Right cardiac atrium (tissue), 5 donors: ENCODE measurements at regions not wholly inside any gene's neighbourhood (a gene's known extent, or its start where the extent isn't known, plus 50 kb on each side); places are given as distances from the start of the nearest gene placed in this dataset.
"Not testable (repeated sequence)": the region's sequence is repeated elsewhere in the genome, so short reads cannot be mapped to it uniquely, and the experiment has no call there.

Experiments
- ATAC-seq, 2 donors: fragments of 200-7000 bp; cut with Tn5 transposase; one replicate each; pipeline versions ENCODE4 v1.8.0 to v1.9.1; 2020; ENCODE audit warnings: moderate library complexity in 2 of 2, mild to moderate bottlenecking in 1 of 2
- DNase-seq, 3 donors: peaks; one replicate each; pipeline ENCODE4 v3.0.0-alpha.2; 2020
- H3K27ac ChIP-seq: one replicate; pipeline ENCODE4 v1.5.1; 2013; ENCODE audit warnings: mild to moderate bottlenecking, low read length, control low read depth, moderate library complexity
- H3K27me3 ChIP-seq: one replicate; pipeline ENCODE4 v1.6.1; 2013; ENCODE audit not compliant: control insufficient read depth, insufficient read depth
- H3K4me1 ChIP-seq: one replicate; pipeline ENCODE4 v1.6.1; 2013; ENCODE audit warnings: low read length; ENCODE audit not compliant: control insufficient read depth, insufficient read depth
- H3K4me3 ChIP-seq: one replicate; pipeline ENCODE4 v1.5.1; 2013; ENCODE audit warnings: low read length, control low read depth
- H3K9me3 ChIP-seq: one replicate; pipeline ENCODE4 v1.6.1; 2013; ENCODE audit warnings: low read length; ENCODE audit not compliant: control insufficient read depth
- WGBS: extraction: QIAGEN DNeasy Blood & Tissue Kit; methylation state at CpG from one replicate; pipeline ENCODE4 v1.1.7; 2013; 5-methylcytosine and 5-hydroxymethylcytosine counted together
- intact Hi-C, 4 donors: fragments of 100-400 bp; cut with DNase I; formaldehyde crosslinking; loops; one replicate each; pipeline versions ENCODE4 v1.11.0 to v1.14.0; 2022 to 2023
- donor health status: healthy with polysubstance abuse.
- donor health status: DM: no; HTN: yes; CAD: no.
- donor health status: DM: no; HTN: no; CAD: no.
- donor health status: DM: no; HTN: yes; CAD: no; lungs with severe emphysema.
- donor health status: DM: yes; HTN: yes; CAD: no.

DNA sequence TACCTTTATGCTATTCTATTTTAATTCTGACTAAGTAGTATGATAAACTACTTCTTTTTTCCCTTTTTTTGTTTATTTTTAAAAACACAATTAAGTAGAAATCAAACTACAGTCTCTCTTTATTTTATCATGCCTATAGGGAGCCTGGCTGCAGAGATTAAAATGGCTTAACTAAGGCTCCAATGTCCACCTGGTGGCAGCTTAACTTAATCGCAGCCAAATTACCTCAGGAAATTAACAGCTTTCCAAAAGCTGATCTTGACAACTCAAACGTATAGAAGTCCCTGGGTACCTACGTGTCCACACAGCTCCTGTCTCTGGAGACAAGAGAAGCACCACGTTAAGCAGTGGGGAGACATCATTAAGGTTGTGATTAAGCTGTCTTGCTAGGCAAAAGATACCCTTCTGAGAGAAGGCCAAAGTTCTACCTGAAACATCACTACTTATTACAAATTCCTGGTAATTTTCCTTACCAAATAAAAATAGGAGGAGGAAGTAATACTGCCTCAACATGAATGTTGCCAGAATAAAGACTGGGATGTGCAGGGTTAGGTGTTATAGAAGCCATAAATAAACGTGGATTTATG, 63.2 kb upstream of the SNX19 start:
- ATAC-seq (no peak), DNase-seq (no peak)
- no peaks in the 10 kb centered on the region for H3K9me3 ChIP-seq
- no peaks in the 10 kb centered on the region for H3K27me3 ChIP-seq
- WGBS, result 12% methylated on average over 5 of the region's 5 CpGs
- no peak overlapping the region for H3K27ac ChIP-seq
- intact Hi-C loops, result no loop called here
- no peak overlapping the region for H3K4me3 ChIP-seq
- no peaks in the 10 kb centered on the region for H3K4me1 ChIP-seq

DNA sequence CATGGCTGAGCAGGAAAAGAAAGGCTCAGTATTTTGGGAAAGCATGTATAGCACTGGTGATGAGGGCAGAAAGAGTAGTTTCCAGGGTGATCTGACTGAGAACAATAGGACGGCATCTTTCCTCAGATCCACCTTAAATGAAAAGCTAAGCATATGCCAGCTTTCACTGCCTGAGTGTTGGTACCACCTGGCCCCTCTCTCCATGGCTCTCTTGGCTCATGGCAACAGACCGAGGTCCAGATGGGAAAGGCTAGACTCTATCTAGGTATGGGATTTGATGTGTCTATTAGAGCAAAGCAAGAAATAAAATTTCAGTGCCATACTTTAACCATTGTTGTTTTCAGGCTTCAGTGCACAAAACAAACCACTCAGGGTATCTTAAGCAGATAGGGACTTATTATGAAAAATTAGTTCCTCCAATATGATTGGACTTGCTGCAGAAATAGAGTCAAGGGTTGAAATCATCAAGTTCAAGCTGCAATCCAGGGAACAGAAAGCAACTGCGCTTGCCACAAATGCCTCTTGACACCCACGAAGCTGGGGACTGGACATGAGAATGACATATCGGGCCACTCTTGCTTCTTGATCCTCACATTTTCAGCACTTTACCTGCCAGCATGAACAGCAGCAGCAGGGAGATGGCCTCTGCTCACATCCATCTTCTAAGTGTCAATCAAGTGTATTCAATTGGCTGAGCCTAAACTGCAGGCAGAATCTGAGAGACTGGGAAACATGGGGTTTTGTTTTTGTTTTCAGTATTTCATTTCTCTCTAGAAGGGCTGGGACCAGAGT, 64.0 kb upstream of the SNX19 start:
- no peak overlapping the region for H3K4me3 ChIP-seq
- no peaks in the 10 kb centered on the region for H3K4me1 ChIP-seq
- WGBS, result 69% methylated on average over 5 of the region's 5 CpGs

DNA sequence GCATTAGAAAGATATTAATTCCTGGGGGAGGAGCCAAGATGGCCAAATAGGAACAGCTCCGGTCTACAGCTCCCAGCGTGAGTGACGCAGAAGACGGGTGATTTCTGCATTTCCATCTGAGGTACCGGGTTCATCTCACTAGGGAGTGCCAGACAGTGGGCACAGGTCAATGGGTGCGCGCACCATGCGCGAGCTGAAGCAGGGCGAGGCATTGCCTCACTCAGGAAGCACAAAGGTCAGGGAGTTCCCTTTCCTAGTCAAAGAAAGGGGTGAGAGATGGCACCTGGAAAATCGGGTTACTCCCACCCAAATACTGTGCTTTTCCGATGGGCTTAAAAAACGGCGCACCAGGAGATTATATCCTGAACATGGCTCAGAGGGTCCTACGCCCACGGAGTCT, 68.0 kb upstream of the SNX19 start:
- H3K9me3 ChIP-seq, ATAC-seq, H3K27me3 ChIP-seq, DNase-seq, H3K27ac ChIP-seq, H3K4me3 ChIP-seq, intact Hi-C loops, H3K4me1 ChIP-seq: not testable (repeated sequence)
- WGBS, result 95% methylated on average over 16 of the region's 16 CpGs

More for the DNA sequence above, 64.0 kb upstream of the SNX19 start:
- DNase-seq (no peak), ATAC-seq (no peak)
- H3K9me3 ChIP-seq, result no peaks in the 10 kb centered on the region
- intact Hi-C loops, result no loop called here
- no peak overlapping the region for H3K27ac ChIP-seq
- H3K27me3 ChIP-seq, result no peaks in the 10 kb centered on the region

DNA sequence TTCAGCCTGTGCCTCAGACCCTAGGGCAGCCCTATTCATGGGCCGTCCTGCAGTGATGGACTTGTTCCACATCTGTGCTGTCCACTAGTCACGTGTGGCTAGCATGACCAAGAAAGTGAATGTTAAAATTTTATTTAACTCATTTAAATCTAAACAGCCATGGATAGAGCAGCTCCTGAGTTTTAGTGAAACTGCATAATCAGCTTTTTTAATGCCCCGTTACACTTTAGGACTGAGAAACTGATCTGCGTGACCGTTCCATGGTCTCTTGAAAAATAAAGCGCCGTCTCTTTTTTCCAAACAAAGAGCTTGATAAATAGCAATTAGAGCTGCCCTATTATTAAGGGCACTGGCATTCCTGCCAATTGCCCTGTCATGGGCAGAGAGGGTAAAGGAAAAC, 76.5 kb upstream of the SNX19 start:
- Histone ChIP-seq H3K27me3 (no peaks in the 10 kb centered on the region), H3K4me1 (no peaks in the 10 kb centered on the region), H3K4me3 (no peak overlapping the region), H3K9me3 (no peaks in the 10 kb centered on the region), H3K27ac (no peak overlapping the region)
- DNase-seq (no peak), ATAC-seq (no peak)
- 85% methylated on average over 7 of the region's 7 CpGs for WGBS
- intact Hi-C loops, result no loop called here

DNA sequence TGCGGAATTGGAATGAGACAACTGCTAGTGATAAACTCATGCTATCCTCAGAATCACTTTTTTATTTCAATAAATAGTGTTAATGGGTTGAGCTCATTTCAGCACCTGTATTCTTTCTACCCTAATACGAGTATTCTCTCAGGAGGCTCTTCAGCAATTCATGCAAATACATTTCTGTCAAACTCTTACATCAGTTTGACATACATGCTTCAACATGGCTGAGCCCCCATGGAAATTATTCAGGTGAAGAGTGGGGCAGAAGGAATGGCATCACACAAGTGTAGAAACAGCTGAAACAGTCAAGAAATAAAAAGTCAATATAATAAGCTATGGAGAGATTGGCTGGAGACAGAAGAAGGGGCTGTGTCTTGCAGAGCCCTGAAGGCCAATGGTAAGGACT, 77.8 kb upstream of the SNX19 start:
- intact Hi-C loops, result no loop called here
- 79% methylated on average over 2 of the region's 2 CpGs for WGBS
- Histone ChIP-seq H3K9me3 (no peaks in the 10 kb centered on the region), H3K4me1 (no peaks in the 10 kb centered on the region), H3K27me3 (no peaks in the 10 kb centered on the region), H3K27ac (no peak overlapping the region), H3K4me3 (no peak overlapping the region)
- no peak for ATAC-seq
- no peak for DNase-seq

DNA sequence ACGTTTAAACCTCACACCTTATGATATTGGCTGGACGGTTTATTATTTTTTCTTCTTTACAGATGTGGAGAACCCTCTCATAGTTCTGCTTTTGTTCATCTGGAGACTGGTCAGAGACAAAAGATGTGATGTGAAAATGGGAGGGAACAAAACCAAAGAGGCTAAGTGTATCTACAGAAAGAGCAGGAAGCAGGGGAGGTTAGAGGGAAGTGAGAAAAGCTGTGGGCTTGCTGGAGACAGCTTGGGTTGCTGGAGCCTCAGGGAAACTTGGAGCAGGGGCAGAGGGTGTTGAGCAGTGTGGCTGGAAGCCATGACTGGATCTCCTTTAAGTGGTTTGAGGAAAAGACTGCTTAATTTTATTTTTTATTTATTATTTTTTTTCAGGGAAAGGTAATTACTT, 79.0 kb upstream of the SNX19 start:
- 52% methylated on average over 2 of the region's 2 CpGs for WGBS
- no peak overlapping the region for H3K4me3 ChIP-seq

DNA sequence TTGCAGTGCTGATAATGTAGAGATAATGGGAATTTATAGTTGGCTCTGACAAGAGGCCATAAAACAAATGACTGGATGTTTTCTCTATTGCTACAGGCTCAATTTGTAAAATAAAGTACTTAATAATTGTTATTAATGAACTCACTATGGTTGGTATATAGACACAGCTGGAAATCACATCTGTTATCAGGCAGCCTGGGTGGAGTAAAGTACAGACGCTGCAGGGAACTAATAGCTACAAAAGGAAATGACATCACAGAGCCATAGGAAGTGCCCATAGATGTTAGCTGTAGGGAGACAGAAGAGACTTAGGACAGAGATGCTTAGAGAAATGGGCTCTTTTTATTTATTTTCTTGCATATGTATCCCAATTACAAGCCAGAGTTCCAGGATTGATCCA, 81.0 kb upstream of the SNX19 start:
- no peak for ATAC-seq
- Histone ChIP-seq H3K9me3 (no peaks in the 10 kb centered on the region), H3K4me3 (no peak overlapping the region), H3K27ac (no peak overlapping the region), H3K27me3 (no peaks in the 10 kb centered on the region), H3K4me1 (no peaks in the 10 kb centered on the region)
- intact Hi-C loops, result no loop called here
- DNase-seq, result no peak
- WGBS, result 21% methylated on average over 1 of the region's 1 CpG

More for the DNA sequence above, 79.0 kb upstream of the SNX19 start:
- intact Hi-C loops, result no loop called here
- Histone ChIP-seq H3K27ac (no peak overlapping the region), H3K4me1 (no peaks in the 10 kb centered on the region), H3K9me3 (no peaks in the 10 kb centered on the region), H3K27me3 (no peaks in the 10 kb centered on the region)
- no peak for DNase-seq
- no peak for ATAC-seq

DNA sequence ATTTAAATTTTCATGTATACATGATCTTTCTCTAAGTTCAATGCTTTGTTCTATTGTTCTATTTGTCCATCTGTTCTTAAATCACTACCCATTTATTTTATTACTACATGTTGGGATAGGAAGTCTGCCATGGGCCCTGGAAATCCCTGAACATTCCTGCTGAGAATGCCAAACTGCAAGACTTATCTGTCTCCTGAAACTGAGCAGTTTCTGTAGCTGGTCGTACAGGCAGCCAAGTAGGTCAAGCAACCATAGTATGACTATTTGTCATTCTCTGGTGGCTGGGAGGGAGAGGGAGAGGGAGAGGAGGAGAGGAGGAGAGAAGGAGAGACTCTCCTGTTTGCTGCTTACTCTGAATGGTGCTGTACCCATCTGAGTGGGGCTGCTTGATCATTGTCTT, 82.8 kb upstream of the SNX19 start:
- Histone ChIP-seq H3K4me1 (no peaks in the 10 kb centered on the region), H3K27me3 (no peaks in the 10 kb centered on the region), H3K27ac (no peak overlapping the region), H3K4me3 (no peak overlapping the region), H3K9me3 (no peaks in the 10 kb centered on the region)
- ATAC-seq (no peak), DNase-seq (no peak)
- WGBS, result 14% methylated on average over 1 of the region's 1 CpG
- intact Hi-C loops, result no loop called here

DNA sequence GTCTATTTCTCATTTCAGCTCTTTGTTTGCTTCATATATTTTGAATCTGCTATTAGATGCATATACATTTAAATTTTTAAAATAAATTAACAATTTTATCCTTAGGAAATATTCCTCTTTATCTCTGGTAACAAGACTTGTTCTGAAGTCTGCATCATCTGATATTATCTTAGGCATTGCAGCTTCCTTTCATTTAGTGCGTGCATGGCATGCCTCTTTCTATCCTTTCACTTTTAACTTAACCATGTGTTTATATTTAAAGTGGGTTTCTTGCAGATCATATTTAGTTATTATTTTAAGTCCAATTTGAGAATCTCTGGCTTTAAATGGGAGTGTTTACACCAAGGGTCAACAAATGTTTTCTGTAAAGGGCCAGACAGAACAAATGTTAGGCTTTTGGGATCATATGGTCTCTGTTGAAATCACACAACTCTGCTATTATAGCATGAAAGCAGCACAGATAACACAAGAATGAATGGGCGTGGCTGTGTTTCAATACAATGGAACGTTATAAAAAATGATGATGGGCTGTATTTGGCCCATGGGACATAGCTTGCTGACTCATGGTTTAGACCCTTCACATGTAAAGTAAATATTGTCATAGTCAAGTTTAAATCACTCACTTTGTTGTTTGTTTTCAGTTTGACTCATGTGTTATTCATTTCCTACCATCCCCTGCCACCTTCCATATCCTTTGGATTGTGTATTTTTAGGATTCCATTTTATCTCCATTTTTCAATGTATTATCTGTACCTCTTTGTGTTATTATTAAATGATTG, 83.9 kb upstream of the SNX19 start:
- H3K27me3 ChIP-seq, result no peaks in the 10 kb centered on the region
- 46% methylated on average over 3 of the region's 3 CpGs for WGBS
- H3K9me3 ChIP-seq, result no peaks in the 10 kb centered on the region
- H3K4me1 ChIP-seq, result no peaks in the 10 kb centered on the region
- ATAC-seq (no peak), DNase-seq (no peak)
- intact Hi-C loops, result no loop called here
- no peak overlapping the region for H3K27ac ChIP-seq
- H3K4me3 ChIP-seq, result no peak overlapping the region

DNA sequence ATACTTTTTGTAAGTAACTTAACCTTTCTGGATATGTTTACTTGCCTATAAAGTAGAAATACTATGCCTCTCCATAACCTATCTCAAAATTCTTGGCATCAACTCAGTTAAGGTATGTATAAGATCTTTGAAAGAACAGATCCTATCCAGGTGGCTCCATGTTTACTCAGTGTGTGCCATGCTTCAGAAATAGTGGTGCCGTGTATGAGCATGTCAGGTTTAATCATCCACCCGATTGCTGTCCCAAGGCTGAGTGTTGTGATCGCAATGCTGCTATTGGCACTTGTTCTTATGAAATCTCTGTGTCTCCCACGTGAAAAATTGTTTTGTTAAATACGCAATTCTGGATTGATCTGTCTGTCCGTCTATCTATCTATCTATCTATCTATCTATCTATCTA, 85.9 kb upstream of the SNX19 start:
- H3K27me3 ChIP-seq, result no peaks in the 10 kb centered on the region
- no peaks in the 10 kb centered on the region for H3K4me1 ChIP-seq
- H3K27ac ChIP-seq, result no peak overlapping the region
- WGBS, result 86% methylated on average over 6 of the region's 6 CpGs
- H3K4me3 ChIP-seq, result no peak overlapping the region
- ATAC-seq, result no peak
- intact Hi-C loops, result no loop called here
- H3K9me3 ChIP-seq, result no peaks in the 10 kb centered on the region
- no peak for DNase-seq

DNA sequence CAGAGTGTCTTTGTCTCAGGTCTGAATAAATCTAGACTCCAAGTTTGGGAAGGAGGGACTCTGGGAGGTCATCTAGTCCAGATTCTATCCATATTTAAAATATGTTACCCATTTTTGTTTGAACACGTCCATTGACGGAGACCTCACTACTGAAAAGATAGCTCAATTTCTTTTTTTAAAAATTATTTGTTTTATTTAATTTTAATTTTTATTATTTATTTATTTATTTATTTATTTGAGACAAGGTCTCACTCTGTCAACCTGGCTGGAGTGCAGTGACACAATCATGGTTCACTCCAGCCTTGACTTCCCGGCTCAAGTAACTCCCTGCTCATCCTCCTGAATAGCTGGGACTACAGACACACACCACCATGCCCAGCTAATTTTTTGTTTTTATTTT, 89.5 kb upstream of the SNX19 start:
- Histone ChIP-seq H3K9me3 (no peaks in the 10 kb centered on the region), H3K4me3 (no peak overlapping the region), H3K27me3 (no peaks in the 10 kb centered on the region), H3K27ac (no peak overlapping the region), H3K4me1 (no peaks in the 10 kb centered on the region)
- intact Hi-C loops, result no loop called here
- DNase-seq (no peak), ATAC-seq (no peak)
- WGBS, result 98% methylated on average over 3 of the region's 3 CpGs
